Duodenal mucosa (tissue), 2 donors: ENCODE measurements at regions not wholly inside any gene's neighbourhood (a gene's known extent, or its start where the extent isn't known, plus 50 kb on each side); places are given as distances from the start of the nearest gene placed in this dataset.

ENCODE experiments used
- H3K27ac ChIP-seq: one replicate; pipeline ENCODE4 v1.7.0; 2013; ENCODE audit warnings: low read depth, low read length
- H3K27me3 ChIP-seq, 2 donors: one replicate each; pipeline ENCODE4 v1.7.0; 2013; ENCODE audit warnings: low read length in 2 of 2, control low read depth in 1 of 2; ENCODE audit not compliant: insufficient read depth in 2 of 2, control insufficient read depth in 1 of 2
- H3K36me3 ChIP-seq, 2 donors: one replicate each; pipeline ENCODE4 v1.7.0; 2013; ENCODE audit warnings: low read length in 2 of 2, control low read depth in 1 of 2; ENCODE audit not compliant: insufficient read depth in 2 of 2, control insufficient read depth in 1 of 2
- H3K4me1 ChIP-seq, 2 donors: one replicate each; pipeline ENCODE4 v1.7.0; 2013; ENCODE audit warnings: low read length in 2 of 2, control low read depth in 1 of 2; ENCODE audit not compliant: insufficient read depth in 2 of 2, control insufficient read depth in 1 of 2
- H3K4me3 ChIP-seq, 2 donors: one replicate each; pipeline ENCODE4 v1.7.0; 2013; ENCODE audit warnings: low read length in 2 of 2, low read depth in 1 of 2
- H3K9ac ChIP-seq, 2 donors: one replicate each; pipeline ENCODE4 v1.7.0; 2013; ENCODE audit warnings: low read length in 2 of 2, low read depth in 1 of 2
- H3K9me3 ChIP-seq, 2 donors: one replicate each; pipeline ENCODE4 v1.7.0; 2013; ENCODE audit warnings: low read length in 2 of 2, control low read depth in 1 of 2; ENCODE audit not compliant: control insufficient read depth in 1 of 2

- Histone ChIP-seq H3K9ac (no peak overlapping the region), H3K36me3 (no peaks in the 10 kb centered on the region), H3K27ac (no peak overlapping the region), H3K27me3 (no peaks in the 10 kb centered on the region), H3K4me1 (peaks cover 5 to 7% of the 10 kb centered on the region in 2 donors), H3K9me3 (peaks cover 5 to 9% of the 10 kb centered on the region in 2 donors), H3K4me3 (peak overlapping the region in 1 of 2 donors; percentile 5)
Measured at GRCh38 chr15:59953392-59953883, 50.7 kb upstream of the FOXB1 start.

- H3K27me3 ChIP-seq = no peaks in the 10 kb centered on the region
- H3K36me3 ChIP-seq = no peaks in the 10 kb centered on the region
- H3K4me1 ChIP-seq = peaks cover 5 to 7% of the 10 kb centered on the region in 2 donors
- H3K4me3 ChIP-seq = peak overlapping the region in 1 of 2 donors; percentile 5
- H3K27ac ChIP-seq = no peak overlapping the region
- no peak overlapping the region for H3K9ac ChIP-seq
- H3K9me3 ChIP-seq = peaks cover 3 to 5% of the 10 kb centered on the region in 2 donors
Measured at GRCh38 chr15:59952960-59953359, 51.2 kb upstream of the FOXB1 start.

GRCh38 chr15:59950603-59951388 is 53.3 kb upstream of the FOXB1 start:
- no peak overlapping the region for H3K4me3 ChIP-seq
- H3K36me3 ChIP-seq = no peaks in the 10 kb centered on the region
- H3K9me3 ChIP-seq = peaks cover 3 to 4% of the 10 kb centered on the region in 2 donors
- no peak overlapping the region for H3K9ac ChIP-seq
- no peak overlapping the region for H3K27ac ChIP-seq
- H3K4me1 ChIP-seq = peaks cover 0 to 7% of the 10 kb centered on the region in 2 donors
- no peaks in the 10 kb centered on the region for H3K27me3 ChIP-seq

GRCh38 chr15:59948924-59949613 is 55.0 kb upstream of the FOXB1 start:
- Histone ChIP-seq H3K36me3 (no peaks in the 10 kb centered on the region), H3K4me1 (peaks cover 0 to 7% of the 10 kb centered on the region in 2 donors), H3K4me3 (no peak overlapping the region), H3K27me3 (no peaks in the 10 kb centered on the region), H3K27ac (no peak overlapping the region), H3K9ac (no peak overlapping the region), H3K9me3 (no peaks in the 10 kb centered on the region)

- Histone ChIP-seq H3K9me3 (no peaks in the 10 kb centered on the region), H3K27me3 (no peaks in the 10 kb centered on the region), H3K27ac (no peak overlapping the region), H3K36me3 (no peaks in the 10 kb centered on the region), H3K9ac (no peak overlapping the region), H3K4me1 (no peaks in the 10 kb centered on the region), H3K4me3 (no peak overlapping the region)
Measured at GRCh38 chr15:59946084-59946483, 58.0 kb upstream of the FOXB1 start.

GRCh38 chr15:59945036-59945435 is 59.1 kb upstream of the FOXB1 start:
- Histone ChIP-seq H3K4me3 (no peak overlapping the region), H3K4me1 (no peaks in the 10 kb centered on the region), H3K9ac (no peak overlapping the region), H3K36me3 (no peaks in the 10 kb centered on the region), H3K27ac (no peak overlapping the region), H3K27me3 (no peaks in the 10 kb centered on the region), H3K9me3 (no peaks in the 10 kb centered on the region)

- no peaks in the 10 kb centered on the region for H3K36me3 ChIP-seq
- H3K27me3 ChIP-seq = peaks cover 0 to 3% of the 10 kb centered on the region in 2 donors
- H3K27ac ChIP-seq = no peak overlapping the region
- no peaks in the 10 kb centered on the region for H3K4me1 ChIP-seq
- no peak overlapping the region for H3K4me3 ChIP-seq
- H3K9me3 ChIP-seq = no peaks in the 10 kb centered on the region
- H3K9ac ChIP-seq = no peak overlapping the region
Measured at GRCh38 chr15:59941612-59942011, 62.5 kb upstream of the FOXB1 start.

- no peak overlapping the region for H3K4me3 ChIP-seq
- H3K27ac ChIP-seq = no peak overlapping the region
- H3K4me1 ChIP-seq = no peaks in the 10 kb centered on the region
- no peak overlapping the region for H3K9ac ChIP-seq
- peaks cover 0 to 6% of the 10 kb centered on the region in 2 donors for H3K27me3 ChIP-seq
- no peaks in the 10 kb centered on the region for H3K9me3 ChIP-seq
- no peaks in the 10 kb centered on the region for H3K36me3 ChIP-seq
Measured at GRCh38 chr15:59940928-59941327, 63.2 kb upstream of the FOXB1 start.

- Histone ChIP-seq H3K4me1 (no peaks in the 10 kb centered on the region), H3K27ac (no peak overlapping the region), H3K9ac (no peak overlapping the region), H3K36me3 (no peaks in the 10 kb centered on the region), H3K9me3 (no peaks in the 10 kb centered on the region), H3K4me3 (no peak overlapping the region), H3K27me3 (peaks cover 0 to 6% of the 10 kb centered on the region in 2 donors)
Measured at GRCh38 chr15:59940456-59940855, 63.7 kb upstream of the FOXB1 start.

GRCh38 chr15:59936741-59937140 is 67.4 kb upstream of the FOXB1 start:
- peaks cover 3 to 7% of the 10 kb centered on the region in 2 donors for H3K27me3 ChIP-seq
- no peaks in the 10 kb centered on the region for H3K4me1 ChIP-seq
- no peak overlapping the region for H3K27ac ChIP-seq
- H3K9me3 ChIP-seq = no peaks in the 10 kb centered on the region
- no peaks in the 10 kb centered on the region for H3K36me3 ChIP-seq
- no peak overlapping the region for H3K9ac ChIP-seq
- no peak overlapping the region for H3K4me3 ChIP-seq
